H1 (cell line): ENCODE measurements at regions not wholly inside any gene's neighbourhood (a gene's known extent, or its start where the extent isn't known, plus 50 kb on each side); places are given as distances from the start of the nearest gene placed in this dataset.

Experiments
- EP300 ChIP-seq, 2 experiments: IDR thresholded peaks; 1 replicate in 1 of 2; 2 replicates in 1 of 2; pipeline ENCODE4 v1.6.1; 2011 to 2012; ENCODE audit warnings: low read depth in 2 of 2, low read length in 2 of 2, mild to moderate bottlenecking in 2 of 2, borderline replicate concordance in 1 of 2, inconsistent platforms in 1 of 2, moderate library complexity in 1 of 2
- JUN ChIP-seq: IDR thresholded peaks from 2 replicates; pipeline ENCODE4 v1.6.1; 2011; ENCODE audit warnings: low read depth, mild to moderate bottlenecking, improper control_type of control experiment, low read length
- KDM1A ChIP-seq: fragments of 200-600, 300-600 bp; sonication (generic); IDR thresholded peaks from 2 replicates; pipeline ENCODE4 v1.7.1; 2016; ENCODE audit warnings: mild to moderate bottlenecking, low read length, borderline replicate concordance
- TAF7 ChIP-seq: optimal IDR thresholded peaks from 2 replicates; pipeline ENCODE3; 2011; ENCODE audit warnings: low read depth, mild to moderate bottlenecking, inconsistent platforms, low read length, moderate library complexity, borderline replicate concordance
- ZNF274 ChIP-seq: IDR thresholded peaks from 2 replicates; pipeline ENCODE4 v1.7.0; 2012; ENCODE audit warnings: low read length, borderline replicate concordance; ENCODE audit errors: extremely low read depth
- TF ChIP-seq, protein P1 (sequence below), 3 experiments: IDR thresholded peaks; 1 replicate in 2 of 3; 2 replicates in 1 of 3; pipeline versions ENCODE4 v1.5.1 to v1.6.1; 2011; ENCODE audit warnings: low read length in 3 of 3, mild to moderate bottlenecking in 3 of 3, inconsistent platforms in 2 of 3, low read depth in 1 of 3, moderate library complexity in 1 of 3; ENCODE audit not compliant: insufficient read depth in 1 of 3; ENCODE audit errors: control extremely low read depth in 1 of 3
- TF ChIP-seq, protein P2 (sequence below): IDR thresholded peaks from 2 replicates; pipeline ENCODE4 v1.6.1; 2011; ENCODE audit warnings: low read length, improper control_type of control experiment
- TF ChIP-seq, protein P3 (sequence below): IDR thresholded peaks from 2 replicates; pipeline ENCODE4 v1.6.1; 2012; ENCODE audit warnings: inconsistent platforms

DNA sequence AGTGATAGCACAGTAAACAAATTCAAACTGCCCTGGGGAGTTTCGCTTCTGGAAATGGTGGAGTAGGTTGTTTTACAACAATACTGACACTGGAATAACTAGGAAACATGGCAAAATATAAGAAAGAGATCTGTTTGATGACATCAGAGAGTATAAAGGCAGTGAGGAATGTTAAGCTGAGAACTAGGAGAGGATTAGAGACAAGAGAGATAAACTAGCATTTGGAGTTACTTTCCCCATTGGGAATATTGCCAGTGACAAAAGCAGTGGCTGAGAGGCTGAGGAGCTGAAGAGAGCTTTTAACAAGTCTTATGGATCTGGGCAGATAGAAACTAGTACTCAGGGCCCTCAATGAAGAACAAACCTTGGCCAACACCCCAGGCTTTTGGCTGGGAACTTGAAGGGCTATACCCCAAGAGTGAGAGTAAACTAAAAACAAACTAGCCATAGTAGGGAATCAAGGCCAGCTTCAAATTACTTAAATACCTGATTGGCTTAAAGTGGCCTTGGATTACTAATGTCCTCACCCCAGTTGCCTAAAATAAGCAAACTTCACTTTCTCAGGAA lies 280.4 kb downstream of the KLF13 start (continued):
- TF ChIP-seq, protein P1, sequence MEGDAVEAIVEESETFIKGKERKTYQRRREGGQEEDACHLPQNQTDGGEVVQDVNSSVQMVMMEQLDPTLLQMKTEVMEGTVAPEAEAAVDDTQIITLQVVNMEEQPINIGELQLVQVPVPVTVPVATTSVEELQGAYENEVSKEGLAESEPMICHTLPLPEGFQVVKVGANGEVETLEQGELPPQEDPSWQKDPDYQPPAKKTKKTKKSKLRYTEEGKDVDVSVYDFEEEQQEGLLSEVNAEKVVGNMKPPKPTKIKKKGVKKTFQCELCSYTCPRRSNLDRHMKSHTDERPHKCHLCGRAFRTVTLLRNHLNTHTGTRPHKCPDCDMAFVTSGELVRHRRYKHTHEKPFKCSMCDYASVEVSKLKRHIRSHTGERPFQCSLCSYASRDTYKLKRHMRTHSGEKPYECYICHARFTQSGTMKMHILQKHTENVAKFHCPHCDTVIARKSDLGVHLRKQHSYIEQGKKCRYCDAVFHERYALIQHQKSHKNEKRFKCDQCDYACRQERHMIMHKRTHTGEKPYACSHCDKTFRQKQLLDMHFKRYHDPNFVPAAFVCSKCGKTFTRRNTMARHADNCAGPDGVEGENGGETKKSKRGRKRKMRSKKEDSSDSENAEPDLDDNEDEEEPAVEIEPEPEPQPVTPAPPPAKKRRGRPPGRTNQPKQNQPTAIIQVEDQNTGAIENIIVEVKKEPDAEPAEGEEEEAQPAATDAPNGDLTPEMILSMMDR (IDR thresholded peaks at IDR 0.05; ENCODE audit: control extremely low read depth in 1 of 3, insufficient read depth in 1 of 3, low read depth in 1 of 3, low read length in 3 of 3) = no peak
- TF ChIP-seq, protein P2, sequence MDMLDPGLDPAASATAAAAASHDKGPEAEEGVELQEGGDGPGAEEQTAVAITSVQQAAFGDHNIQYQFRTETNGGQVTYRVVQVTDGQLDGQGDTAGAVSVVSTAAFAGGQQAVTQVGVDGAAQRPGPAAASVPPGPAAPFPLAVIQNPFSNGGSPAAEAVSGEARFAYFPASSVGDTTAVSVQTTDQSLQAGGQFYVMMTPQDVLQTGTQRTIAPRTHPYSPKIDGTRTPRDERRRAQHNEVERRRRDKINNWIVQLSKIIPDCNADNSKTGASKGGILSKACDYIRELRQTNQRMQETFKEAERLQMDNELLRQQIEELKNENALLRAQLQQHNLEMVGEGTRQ = no peak
- TF ChIP-seq EP300 (IDR thresholded peaks at IDR 0.05; ENCODE audit: borderline replicate concordance in 1 of 2, low read depth in 2 of 2, low read length in 2 of 2) (no peak), KDM1A (no peak), JUN (no peak), ZNF274 (no peak), TAF7 (no peak)
- TF ChIP-seq, protein P3, sequence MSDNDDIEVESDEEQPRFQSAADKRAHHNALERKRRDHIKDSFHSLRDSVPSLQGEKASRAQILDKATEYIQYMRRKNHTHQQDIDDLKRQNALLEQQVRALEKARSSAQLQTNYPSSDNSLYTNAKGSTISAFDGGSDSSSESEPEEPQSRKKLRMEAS = no peak
- TF ChIP-seq, all 59 proteins: peak for 0
